Activated T-helper 1 cell treated with anti-CD3 and anti-CD28 coated beads, Interleukin-12 subunit alpha, Interleukin-12 subunit beta, Interleukin-2, Interleukin-4 antibody, amounts not matched to agents 30 ng/mL and 10 ng/mL and 1 ng/mL, durations not matched to agents 14 hours and 24 hours and 36 hours (primary cell): ENCODE measurements at regions not wholly inside any gene's neighbourhood (a gene's known extent, or its start where the extent isn't known, plus 50 kb on each side); places are given as distances from the start of the nearest gene placed in this dataset.

Source experiments
- DNase-seq: peaks from one replicate; pipeline ENCODE4 v3.0.0; 2021; ENCODE audit warnings: low spot score
- H3K27ac Mint-ChIP-seq: one replicate; pipeline ENCODE4 v1.8.0; 2021; ENCODE audit warnings: mild to moderate bottlenecking, mixed read lengths
- H3K27me3 Mint-ChIP-seq: one replicate; pipeline ENCODE4 v1.8.0; 2022; ENCODE audit warnings: mild to moderate bottlenecking, moderate library complexity, mixed read lengths; ENCODE audit not compliant: insufficient read depth
- H3K36me3 Mint-ChIP-seq: one replicate; pipeline ENCODE4 v1.8.0; 2021; ENCODE audit warnings: low read depth, mixed read lengths
- H3K4me1 Mint-ChIP-seq: one replicate; pipeline ENCODE4 v1.8.0; 2021; ENCODE audit warnings: low read depth, mixed read lengths
- H3K4me3 Mint-ChIP-seq: one replicate; pipeline ENCODE4 v1.8.0; 2021; ENCODE audit warnings: mild to moderate bottlenecking, moderate library complexity, mixed read lengths
- H3K9me3 Mint-ChIP-seq: one replicate; pipeline ENCODE4 v1.8.0; 2021; ENCODE audit warnings: mixed read lengths
- intact Hi-C: fragments of 100-400 bp; cut with micrococcal nuclease; formaldehyde crosslinking; loops from one replicate; pipeline ENCODE4 v1.15.1; 2024

DNA sequence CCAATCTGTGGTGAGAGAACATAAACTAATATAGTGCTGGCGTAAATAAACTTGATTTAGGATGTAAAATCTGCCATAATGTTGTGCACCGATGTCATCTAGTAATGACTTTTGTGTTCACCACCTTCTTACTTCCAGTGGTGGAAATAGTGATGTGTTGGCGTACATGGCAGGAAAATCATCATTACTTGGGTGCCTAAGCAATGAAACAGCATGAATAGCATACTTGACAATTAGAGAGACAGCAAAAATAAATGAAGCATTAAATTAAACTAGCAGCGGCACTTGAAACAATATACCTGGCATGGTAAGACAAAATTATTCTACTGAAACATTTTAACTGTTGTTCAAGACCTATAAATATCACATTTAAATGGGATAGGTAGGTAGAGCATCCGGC, 73.2 kb upstream of the DSC1 start:
- Mint-ChIP-seq H3K4me1 (no peaks in the 10 kb centered on the region), H3K4me3 (no peak overlapping the region), H3K27me3 (no peaks in the 10 kb centered on the region), H3K27ac (no peak overlapping the region), H3K36me3 (no peaks in the 10 kb centered on the region), H3K9me3 (no peaks in the 10 kb centered on the region)
- DNase-seq: no peak
- intact Hi-C loops: no loop called here

DNA sequence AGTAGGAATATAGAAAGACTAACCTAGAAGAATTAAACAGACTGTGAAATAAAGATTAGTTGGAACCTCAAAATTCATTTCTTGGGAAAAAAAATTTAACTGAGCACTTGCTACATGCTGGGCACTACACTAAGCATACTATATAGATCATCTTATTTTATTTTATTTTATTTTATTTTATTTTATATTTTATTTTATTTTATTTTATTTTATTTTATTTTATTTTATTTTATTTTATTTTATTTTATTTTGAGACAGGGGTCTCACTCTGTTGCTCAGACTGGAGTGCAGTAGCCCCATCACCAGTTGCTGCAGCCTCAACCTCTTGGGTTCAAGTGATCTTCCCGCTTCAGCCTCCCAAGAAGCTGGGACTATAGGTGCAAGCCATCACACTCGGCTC, 74.5 kb upstream of the DSC1 start:
- H3K4me3 Mint-ChIP-seq: no peak overlapping the region
- no peak for DNase-seq
- no peak overlapping the region for H3K27ac Mint-ChIP-seq
- no peaks in the 10 kb centered on the region for H3K27me3 Mint-ChIP-seq
- intact Hi-C loops: no loop called here
- H3K36me3 Mint-ChIP-seq: no peaks in the 10 kb centered on the region
- H3K4me1 Mint-ChIP-seq: no peaks in the 10 kb centered on the region
- no peaks in the 10 kb centered on the region for H3K9me3 Mint-ChIP-seq

DNA sequence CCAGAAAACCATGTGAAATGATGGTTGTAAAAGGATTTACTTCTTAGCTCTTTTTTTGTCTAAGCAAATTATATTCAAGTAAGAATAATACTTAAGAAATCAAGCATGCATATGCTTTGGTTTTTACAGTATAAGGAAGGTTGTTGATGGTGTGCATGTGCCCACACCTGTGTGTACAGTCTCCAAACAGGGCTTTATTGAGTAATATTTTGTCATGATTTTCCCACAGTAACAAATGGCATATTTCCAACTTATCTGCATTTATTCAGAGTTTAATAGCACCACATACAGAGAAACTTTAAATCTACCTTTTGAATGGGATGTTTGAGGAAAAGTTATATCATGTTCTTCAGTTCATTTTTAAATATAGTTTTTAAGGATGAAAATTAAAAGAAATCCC, 76.5 kb upstream of the DSG1 start:
- H3K27ac Mint-ChIP-seq: no peak overlapping the region
- no peaks in the 10 kb centered on the region for H3K4me1 Mint-ChIP-seq
- no peaks in the 10 kb centered on the region for H3K9me3 Mint-ChIP-seq
- DNase-seq: no peak
- H3K4me3 Mint-ChIP-seq: no peak overlapping the region
- no peaks in the 10 kb centered on the region for H3K27me3 Mint-ChIP-seq
- H3K36me3 Mint-ChIP-seq: no peaks in the 10 kb centered on the region
- intact Hi-C loops: no loop called here

DNA sequence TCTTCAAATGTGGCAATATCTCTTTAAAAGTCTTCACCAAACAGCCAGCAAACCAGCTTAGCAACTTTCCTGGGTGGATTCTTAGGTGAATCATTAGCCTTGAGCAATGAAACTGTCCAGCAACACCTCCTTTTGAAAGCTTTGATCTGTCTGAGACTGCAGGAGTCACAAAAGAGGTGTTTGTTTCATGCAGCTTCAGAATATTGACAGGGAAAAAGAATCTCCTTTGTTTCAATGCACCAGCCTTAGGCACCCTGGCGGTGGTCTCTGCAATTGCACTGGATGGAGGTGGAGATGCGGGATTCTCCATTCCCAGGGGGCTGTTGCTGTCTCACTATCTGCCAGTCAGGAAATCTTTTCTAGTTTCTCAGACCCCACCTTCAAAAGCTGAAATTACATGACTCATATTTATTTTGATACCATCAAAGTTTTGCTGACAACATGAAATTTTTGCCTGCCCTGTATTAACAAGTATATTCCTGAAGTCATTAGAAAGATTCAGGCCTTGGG, 76.0 kb upstream of the DSG1 start:
- no peak for DNase-seq
- Mint-ChIP-seq H3K27me3 (no peaks in the 10 kb centered on the region), H3K27ac (no peak overlapping the region), H3K9me3 (no peaks in the 10 kb centered on the region), H3K4me3 (no peak overlapping the region), H3K36me3 (no peaks in the 10 kb centered on the region), H3K4me1 (no peaks in the 10 kb centered on the region)
- intact Hi-C loops: no loop called here

DNA sequence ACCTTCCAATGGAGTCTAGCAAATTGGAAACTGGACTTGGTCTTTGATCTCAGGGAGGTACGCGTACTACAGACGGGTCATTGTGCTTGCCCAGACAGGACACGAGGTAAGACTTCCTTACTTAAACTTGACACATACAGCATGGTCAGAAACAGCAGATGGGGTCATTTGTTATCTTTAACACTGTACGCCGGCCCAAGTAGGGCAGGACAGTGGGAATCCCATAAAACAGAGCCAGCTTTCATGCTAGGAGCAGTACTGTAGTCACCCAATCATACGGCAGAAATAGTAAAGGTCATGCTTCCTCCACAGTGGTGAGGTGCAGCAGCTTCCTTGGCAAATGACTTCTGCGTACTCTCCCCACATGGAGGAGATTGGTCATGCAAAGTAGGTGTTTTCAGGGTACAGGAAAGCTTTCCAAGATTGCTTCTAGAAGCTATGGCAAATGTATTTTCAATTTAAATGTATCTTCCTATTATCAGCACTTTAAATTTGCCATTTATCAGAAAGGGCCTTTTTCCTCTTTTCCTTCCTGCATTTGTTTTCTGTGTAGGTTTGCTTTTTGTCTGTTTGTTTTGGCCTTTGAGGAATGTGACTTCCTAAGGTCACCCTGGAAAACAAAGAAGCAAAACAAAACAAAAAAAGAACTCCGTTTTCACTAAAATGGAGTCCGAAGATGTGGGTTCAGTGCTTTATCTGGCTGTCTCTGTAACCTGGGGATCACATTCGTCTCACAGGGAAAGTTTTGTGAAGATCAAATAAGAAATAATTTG, 74.0 kb upstream of the DSG1 start:
- no peak overlapping the region for H3K4me3 Mint-ChIP-seq
- no peaks in the 10 kb centered on the region for H3K27me3 Mint-ChIP-seq
- peaks cover 5% of the 10 kb centered on the region for H3K9me3 Mint-ChIP-seq
- intact Hi-C loops: no loop called here
- no peaks in the 10 kb centered on the region for H3K36me3 Mint-ChIP-seq
- no peak overlapping the region for H3K27ac Mint-ChIP-seq
- H3K4me1 Mint-ChIP-seq: no peaks in the 10 kb centered on the region
- no peak for DNase-seq

DNA sequence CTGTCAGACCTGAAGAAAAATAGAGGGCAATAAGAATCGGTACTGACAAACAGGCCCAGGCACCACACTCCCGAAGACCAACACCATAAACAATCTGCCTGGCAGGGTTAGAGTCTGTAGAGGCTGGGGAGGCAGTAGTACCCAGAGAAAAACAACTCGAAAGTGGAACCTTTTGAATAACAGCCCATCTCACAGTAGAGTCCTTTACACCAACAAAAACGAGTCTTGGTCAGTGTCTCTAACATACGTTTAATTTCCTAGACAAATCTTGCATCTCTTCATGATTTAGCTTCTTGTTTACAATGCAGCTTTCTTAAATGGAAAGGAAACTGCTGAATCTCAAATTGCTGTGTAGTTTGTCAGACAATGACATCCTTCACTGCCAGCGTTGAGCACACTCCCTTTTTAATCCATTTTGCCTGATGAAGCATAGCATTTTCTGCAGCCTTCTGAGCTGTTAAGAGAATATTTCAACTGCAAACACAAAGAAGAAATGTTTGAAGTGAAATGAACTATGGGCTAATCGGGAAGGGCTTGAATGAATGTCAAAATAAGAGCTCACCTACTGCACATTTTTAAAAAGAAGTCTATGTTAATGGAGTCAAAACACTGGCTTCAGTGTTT, 73.1 kb upstream of the DSG1 start:
- H3K4me3 Mint-ChIP-seq: no peak overlapping the region
- no peaks in the 10 kb centered on the region for H3K4me1 Mint-ChIP-seq
- H3K36me3 Mint-ChIP-seq: no peaks in the 10 kb centered on the region
- peaks cover 5% of the 10 kb centered on the region for H3K9me3 Mint-ChIP-seq
- intact Hi-C loops: no loop called here
- H3K27ac Mint-ChIP-seq: no peak overlapping the region
- no peaks in the 10 kb centered on the region for H3K27me3 Mint-ChIP-seq
- DNase-seq: no peak

DNA sequence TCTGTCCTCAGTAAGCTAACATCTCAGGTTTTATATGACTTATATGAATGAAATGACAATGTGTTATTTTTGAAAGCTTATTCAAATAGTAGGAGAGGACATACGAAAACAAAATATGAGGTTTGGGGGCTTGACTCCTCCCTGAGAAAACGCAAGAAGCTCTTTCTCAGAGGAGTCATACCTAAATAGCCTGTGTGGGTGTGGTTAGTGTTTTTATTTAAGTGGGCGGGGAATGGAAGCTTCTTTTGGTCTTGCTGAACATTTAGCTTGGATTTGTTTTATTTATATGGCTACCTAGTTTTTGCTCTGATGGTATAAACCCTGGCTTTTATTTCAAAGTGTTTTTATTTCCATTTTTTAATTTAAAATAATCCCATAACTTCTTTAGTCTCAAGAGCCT, 72.1 kb upstream of the DSG1 start:
- no peak overlapping the region for H3K4me3 Mint-ChIP-seq
- no peaks in the 10 kb centered on the region for H3K4me1 Mint-ChIP-seq
- no peaks in the 10 kb centered on the region for H3K27me3 Mint-ChIP-seq
- no peaks in the 10 kb centered on the region for H3K36me3 Mint-ChIP-seq
- H3K27ac Mint-ChIP-seq: no peak overlapping the region
- intact Hi-C loops: no loop called here
- peaks cover 5% of the 10 kb centered on the region for H3K9me3 Mint-ChIP-seq
- no peak for DNase-seq

DNA sequence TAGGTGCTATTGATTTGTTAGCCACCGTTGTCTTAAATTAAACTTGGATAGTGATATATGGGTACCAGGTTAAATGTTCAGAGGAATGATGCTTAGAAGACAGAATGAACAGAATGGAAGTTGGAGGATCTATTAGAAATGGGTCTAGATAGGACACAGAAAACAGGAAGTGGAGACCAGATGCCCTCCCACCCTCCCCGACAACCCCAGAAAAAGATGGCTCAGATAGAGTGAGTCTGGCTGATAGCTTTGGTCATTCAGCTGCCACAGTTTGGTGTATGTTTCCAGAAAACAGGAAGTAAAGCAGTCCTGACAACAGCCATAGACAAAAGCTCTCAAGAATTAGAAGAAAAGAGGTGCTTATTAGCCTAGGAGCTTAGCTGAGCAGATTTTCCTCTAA, 71.5 kb upstream of the DSG1 start:
- peaks cover 5% of the 10 kb centered on the region for H3K9me3 Mint-ChIP-seq
- H3K36me3 Mint-ChIP-seq: no peaks in the 10 kb centered on the region
- H3K4me3 Mint-ChIP-seq: no peak overlapping the region
- H3K27ac Mint-ChIP-seq: no peak overlapping the region
- no peak for DNase-seq
- intact Hi-C loops: no loop called here
- H3K27me3 Mint-ChIP-seq: no peaks in the 10 kb centered on the region
- no peaks in the 10 kb centered on the region for H3K4me1 Mint-ChIP-seq

DNA sequence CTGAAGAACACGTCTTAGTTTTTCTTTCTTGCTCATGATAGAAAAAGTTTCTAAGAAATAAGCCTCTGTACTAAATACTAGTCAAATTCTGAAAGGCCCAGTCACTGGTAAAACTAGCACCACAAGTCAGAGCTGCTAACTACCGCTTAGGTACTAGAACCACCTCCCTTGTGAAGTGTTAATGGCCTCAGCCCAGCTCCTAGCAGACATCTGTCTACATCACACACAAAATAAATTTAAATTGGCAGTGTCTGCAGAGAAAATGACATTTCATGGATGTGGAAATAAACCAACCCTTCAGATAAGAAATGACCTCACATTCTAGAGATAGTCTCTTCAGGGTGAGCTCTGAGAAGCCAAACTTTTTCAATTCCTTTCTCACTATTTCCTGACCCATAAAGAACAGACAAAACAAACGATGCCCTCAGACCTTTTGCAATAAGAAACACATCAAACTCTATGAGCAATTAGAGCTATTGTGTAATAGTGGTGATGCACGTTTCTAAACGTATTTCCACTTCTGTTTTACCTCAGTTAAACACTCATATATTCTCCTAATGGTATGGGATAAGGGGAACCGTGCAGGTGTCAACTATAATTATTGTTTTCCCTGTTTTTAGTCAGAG, 70.3 kb upstream of the DSG1 start:
- no peaks in the 10 kb centered on the region for H3K36me3 Mint-ChIP-seq
- no peaks in the 10 kb centered on the region for H3K4me1 Mint-ChIP-seq
- H3K27me3 Mint-ChIP-seq: no peaks in the 10 kb centered on the region
- no peak overlapping the region for H3K4me3 Mint-ChIP-seq
- peaks cover 5% of the 10 kb centered on the region for H3K9me3 Mint-ChIP-seq
- no peak for DNase-seq
- intact Hi-C loops: no loop called here
- H3K27ac Mint-ChIP-seq: no peak overlapping the region

DNA sequence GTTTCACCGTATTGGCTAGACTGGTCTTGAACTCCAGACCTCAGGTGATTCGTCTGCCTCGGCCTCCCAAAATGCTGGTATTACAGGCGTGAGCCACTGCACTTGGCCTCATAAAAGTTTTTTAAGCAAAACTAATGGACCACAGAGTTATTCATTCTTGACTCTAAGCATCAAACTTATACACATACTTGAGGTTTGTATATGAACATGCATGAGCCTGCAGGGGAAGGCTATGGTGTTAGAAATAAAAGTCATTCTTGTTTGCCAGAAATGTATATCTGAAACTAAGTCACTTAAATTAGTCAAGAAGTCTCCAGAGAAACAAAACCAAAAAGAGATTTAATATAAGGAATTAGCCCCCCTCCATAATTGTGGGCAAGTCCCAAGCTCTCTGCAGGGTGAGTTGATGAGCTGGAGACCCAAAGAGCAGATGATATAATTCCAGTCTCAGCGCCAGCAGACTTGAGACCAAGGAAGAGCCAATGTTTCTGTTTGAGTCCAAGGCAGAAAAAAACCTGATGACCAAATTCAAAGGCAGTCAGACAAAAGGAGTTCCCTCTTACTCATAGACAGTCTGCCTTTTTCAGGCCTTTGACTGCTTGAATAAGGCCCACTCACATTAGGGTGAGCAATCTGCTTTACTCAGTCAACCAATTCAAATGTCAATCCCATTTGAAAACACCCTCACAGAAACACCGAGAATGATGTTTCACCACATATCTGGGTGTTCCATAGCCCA, 69.0 kb upstream of the DSG1 start:
- DNase-seq: no peak
- Mint-ChIP-seq H3K27me3 (no peaks in the 10 kb centered on the region), H3K27ac (no peak overlapping the region), H3K4me3 (no peak overlapping the region), H3K36me3 (no peaks in the 10 kb centered on the region), H3K9me3 (peaks cover 5% of the 10 kb centered on the region), H3K4me1 (no peaks in the 10 kb centered on the region)
- intact Hi-C loops: no loop called here

DNA sequence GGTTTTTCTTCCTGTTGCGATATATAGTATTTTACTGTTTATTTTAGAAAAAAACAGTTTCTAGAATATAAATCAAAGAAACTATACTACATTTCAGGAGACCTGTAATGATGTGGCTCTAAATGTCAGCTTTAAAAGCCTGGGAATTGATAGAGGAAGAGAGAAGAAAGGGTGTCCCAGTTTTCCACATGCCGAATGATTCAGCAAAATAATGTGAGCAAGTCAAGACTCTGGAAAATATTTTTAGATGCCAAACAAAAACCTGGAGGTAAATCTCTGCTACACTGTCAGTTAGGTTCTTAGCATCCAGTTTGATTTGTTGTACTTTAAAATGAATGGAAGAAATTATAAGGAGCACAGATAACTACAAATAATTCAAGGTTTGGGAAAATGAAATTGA, 67.1 kb upstream of the DSG1 start:
- intact Hi-C loops: loop anchor here (10.0 kb wide), 1 partner anchor 56 kb away; no protein-coding TSS in a partner anchor

DNA sequence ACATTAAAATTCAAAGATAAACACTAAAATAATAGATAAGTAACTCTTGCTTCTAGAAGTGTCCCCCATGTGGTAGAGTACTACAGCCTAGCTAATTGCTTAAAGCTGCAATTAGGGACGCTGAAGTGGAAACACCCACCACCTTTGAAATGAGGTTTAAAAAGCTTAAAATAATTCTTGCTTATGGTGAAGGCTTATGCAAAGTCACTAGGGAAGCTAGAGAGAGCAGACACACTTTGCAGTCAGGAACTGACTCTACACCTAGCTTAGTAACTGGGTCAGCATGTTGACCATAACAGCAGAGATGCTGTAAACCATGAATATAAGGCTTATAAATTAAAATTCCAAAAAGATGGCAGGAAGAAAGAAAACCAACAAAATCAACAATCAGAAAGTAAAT, 65.4 kb upstream of the DSG1 start:
- Mint-ChIP-seq H3K36me3 (no peaks in the 10 kb centered on the region), H3K4me3 (no peak overlapping the region), H3K27me3 (no peaks in the 10 kb centered on the region), H3K4me1 (no peaks in the 10 kb centered on the region), H3K9me3 (peaks cover 5% of the 10 kb centered on the region), H3K27ac (no peak overlapping the region)
- no peak for DNase-seq
- intact Hi-C loops: loop anchor here (10.0 kb wide), 1 partner anchor 58 kb away; no protein-coding TSS in a partner anchor

More for the DNA sequence above, 67.1 kb upstream of the DSG1 start:
- Mint-ChIP-seq H3K4me3 (no peak overlapping the region), H3K9me3 (peaks cover 5% of the 10 kb centered on the region), H3K27ac (no peak overlapping the region), H3K27me3 (no peaks in the 10 kb centered on the region), H3K36me3 (no peaks in the 10 kb centered on the region), H3K4me1 (no peaks in the 10 kb centered on the region)
- DNase-seq: no peak

DNA sequence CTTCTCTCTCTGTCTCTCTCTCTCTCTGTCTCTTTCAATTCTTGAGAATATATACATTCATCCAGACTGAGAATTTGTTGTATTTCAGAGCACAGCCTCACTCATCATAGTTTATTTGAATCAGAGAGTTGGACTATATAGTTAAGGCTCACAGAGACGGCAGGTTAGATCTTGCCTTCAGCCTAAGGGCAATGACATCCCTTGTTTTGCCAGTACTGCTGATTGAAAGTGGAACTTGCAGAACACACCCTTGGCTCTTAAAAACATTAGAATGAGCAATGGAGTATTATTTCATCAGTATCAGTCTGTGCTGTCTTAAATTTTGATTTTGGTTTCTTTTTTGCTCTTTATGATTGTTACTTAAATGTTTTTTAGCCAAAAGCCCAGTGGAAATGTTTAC, 62.0 kb upstream of the DSG1 start:
- intact Hi-C loops: loop anchor here (10.0 kb wide), 1 partner anchor 61 kb away; no protein-coding TSS in a partner anchor
- H3K27ac Mint-ChIP-seq: no peak overlapping the region

More for the DNA sequence above, 62.0 kb upstream of the DSG1 start:
- Mint-ChIP-seq H3K4me1 (no peaks in the 10 kb centered on the region), H3K4me3 (no peak overlapping the region), H3K27me3 (no peaks in the 10 kb centered on the region), H3K36me3 (no peaks in the 10 kb centered on the region), H3K9me3 (no peaks in the 10 kb centered on the region)
- no peak for DNase-seq
